GM12874 (cell line): ENCODE measurements at regions not wholly inside any gene's neighbourhood (a gene's known extent, or its start where the extent isn't known, plus 50 kb on each side); places are given as distances from the start of the nearest gene placed in this dataset.

ENCODE experiments used
- CTCF ChIP-seq: IDR thresholded peaks from 2 replicates; pipeline ENCODE4 v1.5.1; 2011; ENCODE audit warnings: low read depth, mild to moderate bottlenecking, control low read depth, low read length, moderate library complexity; ENCODE audit not compliant: insufficient read depth

DNA sequence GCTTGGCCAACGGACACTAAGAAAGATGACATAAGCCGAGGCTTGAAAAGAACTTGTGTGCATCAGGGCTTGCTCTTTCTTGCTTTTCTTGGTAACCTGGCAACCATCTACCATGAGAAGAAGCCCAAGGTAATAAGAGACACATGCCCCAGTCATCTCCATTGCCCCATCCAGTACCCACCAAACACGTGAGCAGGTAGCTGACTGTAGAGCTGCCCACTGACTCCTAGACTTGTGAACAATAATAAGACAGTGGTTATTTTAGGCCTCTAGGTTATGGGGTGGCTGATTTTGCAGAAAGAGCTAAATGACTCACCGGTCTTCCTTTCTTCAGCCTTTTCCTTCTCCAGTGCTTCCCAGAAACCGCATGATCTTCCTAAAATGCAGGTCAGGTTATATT is 105.0 kb upstream of the JUN start:
- no peak for TF ChIP-seq CTCF

DNA sequence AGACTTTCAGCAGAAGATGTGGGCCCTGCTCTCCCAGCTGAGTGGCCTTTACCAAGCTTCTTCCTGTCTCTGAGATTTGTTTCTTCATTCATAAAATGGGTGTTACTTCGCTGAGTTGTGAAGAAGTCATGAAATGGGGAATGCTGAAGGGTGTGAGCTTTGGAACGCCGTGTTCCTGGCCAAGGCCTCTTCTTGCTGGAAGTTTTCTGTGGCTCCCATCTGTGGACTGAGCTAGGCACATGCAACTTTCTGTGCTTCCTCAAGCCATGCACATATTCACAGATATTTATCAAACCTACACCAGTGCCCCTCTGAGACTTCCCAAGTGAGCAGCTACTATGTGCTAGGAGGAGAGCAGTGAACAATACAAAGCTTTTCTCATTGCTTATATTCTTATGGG is 106.3 kb upstream of the JUN start:
- no peak for TF ChIP-seq CTCF

- TF ChIP-seq CTCF = no peak
These were observed 106.8 kb upstream of the JUN start for GRCh38 chr1:58890609-58891008.

GRCh38 chr1:58891347-58891746 is 107.5 kb upstream of the JUN start:
- TF ChIP-seq CTCF = no peak

DNA sequence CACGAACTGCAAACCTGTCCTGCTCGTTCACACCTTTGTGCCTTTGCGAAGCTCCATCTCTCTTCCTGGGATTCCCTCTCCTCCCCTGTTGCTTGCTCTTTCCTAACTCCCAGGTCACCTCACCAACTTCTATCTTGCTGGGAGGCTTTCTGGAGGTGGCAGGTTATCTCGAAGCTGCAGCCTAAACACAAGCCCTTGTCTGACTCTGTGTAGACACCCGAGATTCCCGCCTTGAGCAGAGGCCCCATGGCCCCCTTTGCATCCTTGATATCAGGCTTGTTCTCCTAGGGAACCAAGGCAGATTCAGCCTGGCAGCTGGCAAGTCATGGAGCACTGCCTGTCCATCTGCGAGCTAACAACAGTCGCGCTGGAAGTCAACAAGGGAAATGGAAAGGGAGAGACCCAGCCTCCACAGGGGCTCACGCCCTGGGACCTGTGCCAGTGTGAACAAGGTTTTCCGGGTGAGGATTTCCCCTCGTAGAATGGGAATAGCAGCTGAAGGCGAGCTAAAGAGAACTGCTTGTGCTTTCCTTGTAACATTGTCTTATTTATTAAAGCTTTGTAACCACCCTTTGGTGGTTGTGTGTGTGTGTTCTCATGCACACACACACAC is 109.5 kb upstream of the JUN start:
- TF ChIP-seq CTCF = no peak

DNA sequence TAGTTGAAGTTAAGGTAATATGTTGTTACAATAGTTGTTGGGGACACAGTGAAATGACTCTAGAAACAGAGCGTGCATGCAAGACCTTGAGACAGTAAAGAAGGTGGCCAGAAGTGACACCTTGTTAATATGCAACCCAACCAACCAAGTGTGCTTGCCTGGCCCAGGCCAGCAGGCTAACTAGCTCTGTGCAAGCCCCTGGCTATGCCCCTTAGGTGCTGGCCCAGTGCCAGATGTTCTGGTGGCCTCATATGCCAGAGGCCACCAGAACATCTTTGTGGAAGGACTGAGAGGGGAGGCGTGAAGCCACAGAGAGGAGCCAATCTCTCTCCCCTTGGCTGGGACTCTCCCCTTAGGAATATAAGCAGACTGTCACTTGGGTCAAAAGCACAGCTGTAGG is 111.2 kb upstream of the JUN start:
- TF ChIP-seq CTCF = no peak

DNA sequence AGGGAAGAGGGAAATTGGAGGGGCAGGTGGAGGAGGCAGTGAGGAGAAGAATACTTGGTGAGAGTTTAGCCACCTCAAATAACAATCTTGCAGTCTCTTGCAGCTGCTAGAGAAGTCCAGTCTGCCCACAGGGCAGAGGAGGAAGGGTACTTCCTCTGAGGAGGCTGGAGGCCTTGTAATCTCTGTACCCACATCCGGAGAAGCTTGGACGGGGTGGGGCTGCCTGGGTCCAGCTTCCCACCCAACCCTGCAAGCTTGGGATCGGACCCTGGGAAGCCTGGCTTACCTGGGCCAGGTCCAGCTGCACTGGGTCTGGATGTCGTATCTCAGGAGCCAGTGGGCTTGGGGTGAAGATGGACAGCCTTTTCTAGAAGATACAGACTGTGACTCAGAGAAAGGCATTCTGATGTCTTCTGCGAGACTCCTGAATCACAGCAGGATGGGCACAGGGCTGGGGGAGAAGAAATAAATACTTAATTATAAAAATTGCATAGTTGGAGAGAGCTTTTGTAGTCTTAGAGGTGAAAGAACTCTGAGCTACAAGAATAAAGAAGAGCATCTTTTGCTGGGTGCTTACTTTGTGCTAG is 111.8 kb upstream of the JUN start:
- no peak for TF ChIP-seq CTCF
